ENCODE measurements at regions not wholly inside any gene's neighbourhood (a gene's known extent, or its start where the extent isn't known, plus 50 kb on each side); places are given as distances from the start of the nearest gene placed in this dataset.

DNA sequence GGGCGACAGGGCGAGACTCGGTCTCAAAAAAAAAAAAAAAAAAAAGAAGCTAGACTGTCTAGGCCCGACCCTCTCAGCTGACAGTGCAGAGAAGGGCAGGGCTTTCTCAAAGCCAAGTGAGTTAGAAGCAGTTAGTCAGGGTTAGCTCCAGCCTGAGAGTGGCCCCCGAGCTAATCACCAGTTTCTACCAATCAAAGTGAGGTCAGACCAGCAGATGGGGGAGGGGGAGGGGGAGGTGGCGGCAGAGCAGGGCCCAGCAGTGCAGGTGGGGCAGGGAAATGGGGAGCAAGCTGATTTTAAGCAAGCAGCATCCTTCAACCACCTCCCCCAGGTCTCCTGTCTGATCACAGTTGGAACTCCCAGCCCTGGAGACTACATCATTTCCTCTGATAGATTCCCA lies 55.3 kb upstream of the PRR5 start:
- TF ChIP-seq SREBF2 (IDR thresholded peaks at IDR 0.05) = no peak
- TF ChIP-seq, protein P1, sequence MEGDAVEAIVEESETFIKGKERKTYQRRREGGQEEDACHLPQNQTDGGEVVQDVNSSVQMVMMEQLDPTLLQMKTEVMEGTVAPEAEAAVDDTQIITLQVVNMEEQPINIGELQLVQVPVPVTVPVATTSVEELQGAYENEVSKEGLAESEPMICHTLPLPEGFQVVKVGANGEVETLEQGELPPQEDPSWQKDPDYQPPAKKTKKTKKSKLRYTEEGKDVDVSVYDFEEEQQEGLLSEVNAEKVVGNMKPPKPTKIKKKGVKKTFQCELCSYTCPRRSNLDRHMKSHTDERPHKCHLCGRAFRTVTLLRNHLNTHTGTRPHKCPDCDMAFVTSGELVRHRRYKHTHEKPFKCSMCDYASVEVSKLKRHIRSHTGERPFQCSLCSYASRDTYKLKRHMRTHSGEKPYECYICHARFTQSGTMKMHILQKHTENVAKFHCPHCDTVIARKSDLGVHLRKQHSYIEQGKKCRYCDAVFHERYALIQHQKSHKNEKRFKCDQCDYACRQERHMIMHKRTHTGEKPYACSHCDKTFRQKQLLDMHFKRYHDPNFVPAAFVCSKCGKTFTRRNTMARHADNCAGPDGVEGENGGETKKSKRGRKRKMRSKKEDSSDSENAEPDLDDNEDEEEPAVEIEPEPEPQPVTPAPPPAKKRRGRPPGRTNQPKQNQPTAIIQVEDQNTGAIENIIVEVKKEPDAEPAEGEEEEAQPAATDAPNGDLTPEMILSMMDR (IDR thresholded peaks at IDR 0.05) = no peak
- TF ChIP-seq, protein P2, sequence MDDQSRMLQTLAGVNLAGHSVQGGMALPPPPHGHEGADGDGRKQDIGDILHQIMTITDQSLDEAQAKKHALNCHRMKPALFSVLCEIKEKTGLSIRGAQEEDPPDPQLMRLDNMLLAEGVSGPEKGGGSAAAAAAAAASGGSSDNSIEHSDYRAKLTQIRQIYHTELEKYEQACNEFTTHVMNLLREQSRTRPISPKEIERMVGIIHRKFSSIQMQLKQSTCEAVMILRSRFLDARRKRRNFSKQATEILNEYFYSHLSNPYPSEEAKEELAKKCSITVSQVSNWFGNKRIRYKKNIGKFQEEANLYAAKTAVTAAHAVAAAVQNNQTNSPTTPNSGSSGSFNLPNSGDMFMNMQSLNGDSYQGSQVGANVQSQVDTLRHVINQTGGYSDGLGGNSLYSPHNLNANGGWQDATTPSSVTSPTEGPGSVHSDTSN (IDR thresholded peaks at IDR 0.05) = no peak
- no peak for TF ChIP-seq POLR2A (IDR thresholded peaks at IDR 0.05; ENCODE audit: low read length)
- no peak for TF ChIP-seq BHLHE40 (IDR thresholded peaks at IDR 0.05; ENCODE audit: low read depth, low read length)
- TF ChIP-seq RNF2 (IDR thresholded peaks at IDR 0.05; ENCODE audit: borderline replicate concordance, low read depth) = no peak
- TF ChIP-seq MAZ (IDR thresholded peaks at IDR 0.05; ENCODE audit: borderline replicate concordance, low read depth, low read length) = no peak
- TF ChIP-seq CEBPB (IDR thresholded peaks at IDR 0.05) = no peak
- TF ChIP-seq, protein P3, sequence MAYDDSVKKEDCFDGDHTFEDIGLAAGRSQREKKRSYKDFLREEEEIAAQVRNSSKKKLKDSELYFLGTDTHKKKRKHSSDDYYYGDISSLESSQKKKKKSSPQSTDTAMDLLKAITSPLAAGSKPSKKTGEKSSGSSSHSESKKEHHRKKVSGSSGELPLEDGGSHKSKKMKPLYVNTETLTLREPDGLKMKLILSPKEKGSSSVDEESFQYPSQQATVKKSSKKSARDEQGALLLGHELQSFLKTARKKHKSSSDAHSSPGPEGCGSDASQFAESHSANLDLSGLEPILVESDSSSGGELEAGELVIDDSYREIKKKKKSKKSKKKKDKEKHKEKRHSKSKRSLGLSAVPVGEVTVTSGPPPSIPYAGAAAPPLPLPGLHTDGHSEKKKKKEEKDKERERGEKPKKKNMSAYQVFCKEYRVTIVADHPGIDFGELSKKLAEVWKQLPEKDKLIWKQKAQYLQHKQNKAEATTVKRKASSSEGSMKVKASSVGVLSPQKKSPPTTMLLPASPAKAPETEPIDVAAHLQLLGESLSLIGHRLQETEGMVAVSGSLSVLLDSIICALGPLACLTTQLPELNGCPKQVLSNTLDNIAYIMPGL (CRISPR knock-in tag; IDR thresholded peaks at IDR 0.05; ENCODE audit: borderline replicate concordance) = no peak
